GM12878 (cell line): ENCODE measurements at regions not wholly inside any gene's neighbourhood (a gene's known extent, or its start where the extent isn't known, plus 50 kb on each side); places are given as distances from the start of the nearest gene placed in this dataset.

Source experiments
- ATAC-seq: fragments of 200-7000 bp; cut with Tn5 transposase; 3 replicates; pipeline ENCODE4 v1.9.1; 2020; ENCODE audit warnings: mild to moderate bottlenecking, moderate library complexity
- BruUV-seq: library from RNA; stranded (reverse); fragments of 400-500 nt; replicated peaks from 2 replicates; lab custom pipeline; 2021; lab: Mats Ljungman, UMichigan
- CTCF ChIA-PET: fragments of 300-600 bp; sonication (Branson Sonifier 250); formaldehyde crosslinking; extraction: SDS; loops from one replicate; lab custom pipeline; 2021; ENCODE audit warnings: inconsistent platforms; lab: Yijun Ruan, JAX
- POLR2A ChIA-PET: fragments of 350-600 bp; formaldehyde crosslinking; extraction: SDS; loops from one replicate; lab custom pipeline; 2021; ENCODE audit warnings: inconsistent platforms; lab: Charles Lee
- RAD21 ChIA-PET: fragments of 300-600 bp; sonication (Branson Sonifier 250); formaldehyde crosslinking; loops from one replicate; lab custom pipeline; 2023; ENCODE audit warnings: antibody characterized with exemption; ENCODE audit not compliant: unreplicated experiment; lab: Charles Lee
- SMC1A ChIA-PET: fragments of 300-600 bp; sonication (Branson Sonifier 250); formaldehyde crosslinking; loops from one replicate; lab custom pipeline; 2023; ENCODE audit not compliant: unreplicated experiment, uncharacterized antibody; lab: Charles Lee
- DNase-seq: peaks from one replicate; pipeline ENCODE4 v3.0.0-alpha.2; 2011; ENCODE audit warnings: low read depth, low spot score
- FAIRE-seq: peaks from 3 replicates; lab custom pipeline; 2011; peaks lifted over from hg19 to GRCh38; lab: Jason Lieb, UNC
- H2AFZ ChIP-seq: 2 replicates; pipeline ENCODE4 v1.6.0; 2011; ENCODE audit warnings: low read depth, low read length, control low read depth; ENCODE audit not compliant: control insufficient read depth
- H3K27ac ChIP-seq: 2 replicates; pipeline ENCODE4 v1.5.1; 2011; ENCODE audit warnings: control low read depth; ENCODE audit not compliant: control insufficient read depth, insufficient read depth
- H3K27me3 ChIP-seq, 2 experiments: replicated peaks in 1 of 2; 2 replicates each; pipeline versions ENCODE4 v1.6.0 to v1.6.1; 2011; ENCODE audit warnings: low read length in 1 of 2; ENCODE audit not compliant: control insufficient read depth in 2 of 2, insufficient read depth in 2 of 2
- H3K36me3 ChIP-seq, 2 experiments: 2 replicates each; pipeline ENCODE4 v1.5.1; 2011; ENCODE audit warnings: low read length in 1 of 2; ENCODE audit not compliant: control insufficient read depth in 2 of 2, insufficient read depth in 2 of 2
- H3K4me1 ChIP-seq: 2 replicates; pipeline ENCODE4 v1.6.1; 2011; ENCODE audit warnings: mild to moderate bottlenecking, low read length, moderate library complexity, mixed read lengths; ENCODE audit not compliant: control insufficient read depth, insufficient read depth
- H3K4me2 ChIP-seq: 2 replicates; pipeline ENCODE4 v1.6.0; 2011; ENCODE audit warnings: control low read depth; ENCODE audit not compliant: control insufficient read depth, insufficient read depth
- H3K4me3 ChIP-seq: fragments of 200-600 bp; sonication (generic); 2 replicates; pipeline ENCODE4 v1.5.1; 2016
- H3K79me2 ChIP-seq: 2 replicates; pipeline ENCODE4 v1.6.0; 2011; ENCODE audit warnings: low read length; ENCODE audit not compliant: control insufficient read depth, insufficient read depth
- H3K9ac ChIP-seq: 2 replicates; pipeline ENCODE4 v1.8.0; 2011; ENCODE audit warnings: low read length, control low read depth, mixed read lengths; ENCODE audit not compliant: control insufficient read depth, insufficient read depth
- H3K9me3 ChIP-seq: replicated peaks from 3 replicates; pipeline ENCODE4 v1.5.1; 2011; ENCODE audit warnings: mild to moderate bottlenecking, low read length; ENCODE audit not compliant: control insufficient read depth, insufficient read depth
- H4K20me1 ChIP-seq: 2 replicates; pipeline ENCODE4 v1.6.0; 2011; ENCODE audit not compliant: control insufficient read depth, insufficient read depth
- ATF2 ChIP-seq: IDR thresholded peaks from 2 replicates; pipeline ENCODE4 v1.6.1; 2012; ENCODE audit warnings: low read length, inconsistent platforms
- BCL11A ChIP-seq: IDR thresholded peaks from 2 replicates; pipeline ENCODE4 v1.6.1; 2011; ENCODE audit warnings: low read depth, low read length
- CBX3 ChIP-seq: fragments of 200-600 bp; sonication (generic); IDR thresholded peaks from 2 replicates; pipeline ENCODE4 v1.6.1; 2016; ENCODE audit warnings: low read depth, borderline replicate concordance
- CHD1 ChIP-seq: IDR thresholded peaks from 2 replicates; pipeline ENCODE4 v1.6.1; 2012; ENCODE audit warnings: low read depth, low read length, improper control_type of control experiment
- E2F4 ChIP-seq: IDR thresholded peaks from 2 replicates; pipeline ENCODE4 v1.6.1; 2012; ENCODE audit warnings: low read depth, low read length, improper control_type of control experiment
- ELK1 ChIP-seq: IDR thresholded peaks from 2 replicates; pipeline ENCODE4 v1.6.1; 2012; ENCODE audit warnings: low read depth, low read length, improper control_type of control experiment
- FOXK2 ChIP-seq: fragments of 450-650 bp; IDR thresholded peaks from 2 replicates; pipeline ENCODE4 v1.6.1; 2017; ENCODE audit warnings: mild to moderate bottlenecking, moderate library complexity
- GATAD2B ChIP-seq: fragments of 450-650 bp; conservative IDR thresholded peaks from 2 replicates; pipeline ENCODE4 v1.6.1; 2017; ENCODE audit warnings: low read depth, mild to moderate bottlenecking, moderate library complexity
- MYC ChIP-seq: IDR thresholded peaks from 2 replicates; pipeline ENCODE4 v1.6.1; 2011; ENCODE audit warnings: mild to moderate bottlenecking, low read length, moderate library complexity, inconsistent platforms; ENCODE audit not compliant: insufficient read depth, insufficient replicate concordance, insufficient read length, severe bottlenecking
- NFYB ChIP-seq: IDR thresholded peaks from 2 replicates; pipeline ENCODE4 v1.6.1; 2011; ENCODE audit warnings: low read depth, mild to moderate bottlenecking, low read length, improper control_type of control experiment, moderate library complexity; ENCODE audit not compliant: insufficient read depth
- RBBP5 ChIP-seq: fragments of 200-600 bp; sonication (generic); conservative IDR thresholded peaks from 2 replicates; pipeline ENCODE4 v1.6.1; 2016
- RELB ChIP-seq: fragments of 450-650 bp; IDR thresholded peaks from 2 replicates; pipeline ENCODE4 v1.6.1; 2017; ENCODE audit warnings: low read depth, mild to moderate bottlenecking, moderate library complexity
- SKIL ChIP-seq: fragments of 450-650 bp; IDR thresholded peaks from 2 replicates; pipeline ENCODE4 v1.6.1; 2017; ENCODE audit warnings: mild to moderate bottlenecking, low read depth, inconsistent platforms; ENCODE audit not compliant: poor library complexity, severe bottlenecking
- SMARCA5 ChIP-seq: fragments of 450-650 bp; IDR thresholded peaks from 2 replicates; pipeline ENCODE4 v1.6.1; 2017; ENCODE audit warnings: mild to moderate bottlenecking
- SRF ChIP-seq, 2 experiments: IDR thresholded peaks; 2 replicates each; pipeline ENCODE4 v1.6.1; 2011; ENCODE audit warnings: low read depth in 2 of 2, low read length in 2 of 2, mild to moderate bottlenecking in 1 of 2, moderate library complexity in 1 of 2
- TAF1 ChIP-seq: IDR thresholded peaks from 2 replicates; pipeline ENCODE4 v1.6.1; 2011; ENCODE audit warnings: mild to moderate bottlenecking, low read depth, low read length, borderline replicate concordance
- YY1 ChIP-seq: IDR thresholded peaks from 2 replicates; pipeline ENCODE4 v1.6.1; 2011; ENCODE audit warnings: low read depth, mild to moderate bottlenecking, low read length
- ZNF217 ChIP-seq: fragments of 450-650 bp; IDR thresholded peaks from 2 replicates; pipeline ENCODE4 v1.6.1; 2017; ENCODE audit warnings: antibody characterized with exemption, mild to moderate bottlenecking
- ZNF274 ChIP-seq: IDR thresholded peaks from one replicate; pipeline ENCODE4 v1.8.0; 2011; ENCODE audit not compliant: insufficient read length, insufficient read depth
- WGBS: methylation state at CpG from one replicate; pipeline ENCODE4 v1.1.6; 2016; ENCODE audit warnings: low lambda C conversion rate; ENCODE audit not compliant: insufficient replicate concordance, insufficient coverage; ENCODE audit errors: missing lambda C conversion rate; 5-methylcytosine and 5-hydroxymethylcytosine counted together
- in situ Hi-C: fragments of 300-500 bp; cut with MboI; formaldehyde crosslinking; loops from 9 replicates; pipeline ENCODE4 v1.14.3; 2018; ENCODE audit warnings: mixed read lengths
- intact Hi-C: fragments of 100-400 bp; cut with micrococcal nuclease; formaldehyde crosslinking; loops from one replicate; pipeline ENCODE4 v1.14.2; 2022; ENCODE audit not compliant: unreplicated experiment

- RAD21 ChIA-PET, result no interaction called here
- TF ChIP-seq FOXK2, result no peak
- TF ChIP-seq E2F4, result no peak
- no peak for TF ChIP-seq RBBP5
- TF ChIP-seq ZNF274, result no peak
- no peak for TF ChIP-seq NFYB
- TF ChIP-seq ATF2, result no peak
- TF ChIP-seq SRF (IDR thresholded peaks at IDR 0.05; ENCODE audit: low read depth in 2 of 2, low read length in 2 of 2), result no peak
- no peak for TF ChIP-seq YY1
- no peak for TF ChIP-seq CHD1
- no peak for TF ChIP-seq RELB
- TF ChIP-seq CBX3, result no peak
- no peak for TF ChIP-seq MYC
- TF ChIP-seq ELK1, result no peak
- TF ChIP-seq SMARCA5, result no peak
- no peak for TF ChIP-seq SKIL
- no peak for TF ChIP-seq BCL11A
- TF ChIP-seq TAF1, result no peak
- no peak for TF ChIP-seq GATAD2B
- TF ChIP-seq ZNF217, result no peak
- Histone ChIP-seq H2AFZ (no peak overlapping the region), H4K20me1 (no peaks in the 10 kb centered on the region), H3K27me3 (no peaks in the 10 kb centered on the region; a peak in 2 of 4 replicates), H3K36me3 (no peaks in the 10 kb centered on the region), H3K27ac (no peak overlapping the region), H3K9me3 (no peaks in the 10 kb centered on the region), H3K4me1 (no peaks in the 10 kb centered on the region), H3K9ac (no peak overlapping the region), H3K4me2 (no peak overlapping the region), H3K4me3 (no peak overlapping the region), H3K79me2 (no peaks in the 10 kb centered on the region)
- CTCF ChIA-PET, result interaction anchor here (0.6 kb wide), 1 partner anchor 167 kb away, joined by 5 read pairs; no protein-coding TSS in a partner anchor
- no peak for DNase-seq
- SMC1A ChIA-PET, result no interaction called here
- no peak for ATAC-seq
- 64% methylated on average over 5 of the region's 5 CpGs for WGBS
- POLR2A ChIA-PET, result no interaction called here
- no TSS peak for BruUV-seq
- in situ Hi-C loops, result no loop called here
- no peak for FAIRE-seq
- intact Hi-C loops, result no loop called here
Measured at GRCh38 chr2:16076911-16077310, 136.6 kb downstream of the MYCN start.
